A549 (cell line): ENCODE measurements at regions not wholly inside any gene's neighbourhood (a gene's known extent, or its start where the extent isn't known, plus 50 kb on each side); places are given as distances from the start of the nearest gene placed in this dataset.
A peak's percentile ranks its signal among the peaks of the same experiment; 100 is the strongest.

Source experiments
- ATAC-seq, 2 experiments: fragments of 200-7000 bp in 1 of 2; fragments of >200 bp in 1 of 2; cut with Nextera tagmentation in 1 of 2; cut with Tn5 transposase in 1 of 2; 3 replicates each; pipeline versions ENCODE4 v1.8.0 to v1.9.1; 2018 to 2020; ENCODE audit warnings: mild to moderate bottlenecking in 1 of 2, moderate library complexity in 1 of 2
- CTCF ChIA-PET: fragments of 300-600 bp; sonication (Branson Sonifier 250); formaldehyde crosslinking; extraction: SDS; loops from one replicate; lab custom pipeline; 2021; ENCODE audit warnings: antibody characterized with exemption, inconsistent platforms; lab: Yijun Ruan, JAX
- POLR2A ChIA-PET: fragments of 350-600 bp; formaldehyde crosslinking; extraction: SDS; loops from one replicate; lab custom pipeline; 2021; ENCODE audit warnings: antibody characterized with exemption, inconsistent platforms; lab: Yijun Ruan, JAX
- DNase-seq, 2 experiments: peaks; one replicate each; pipeline versions ENCODE4 v3.0.0 to v3.0.0-alpha.2; 2011 to 2016; ENCODE audit warnings: low read depth in 1 of 2, low spot score in 1 of 2
- FAIRE-seq: peaks from 2 replicates; lab custom pipeline; 2011; peaks lifted over from hg19 to GRCh38; lab: Jason Lieb, UNC
- H3K27ac ChIP-seq, 2 experiments: fragments of >200 bp; sonication (Bioruptor Twin); formaldehyde crosslinking; 3 replicates each; pipeline ENCODE4 v1.5.1; 2016 to 2017
- H3K4me1 ChIP-seq: fragments of >200 bp; sonication (Bioruptor Twin); formaldehyde crosslinking; 3 replicates; pipeline ENCODE4 v1.6.1; 2016
- H3K4me2 ChIP-seq: fragments of >200 bp; sonication (Bioruptor Twin); formaldehyde crosslinking; 3 replicates; pipeline ENCODE4 v1.6.1; 2016
- H3K4me3 ChIP-seq: fragments of >200 bp; sonication (Bioruptor Twin); formaldehyde crosslinking; 3 replicates; pipeline ENCODE4 v1.5.1; 2016
- H3K9me3 ChIP-seq: fragments of >200 bp; sonication (Bioruptor Twin); formaldehyde crosslinking; 3 replicates; pipeline ENCODE4 v1.6.1; 2016
- CBX2 ChIP-seq: fragments of 200-600 bp; sonication (generic); IDR thresholded peaks from 2 replicates; pipeline ENCODE4 v1.6.1; 2016; ENCODE audit warnings: low read depth, mild to moderate bottlenecking, borderline replicate concordance
- CHD4 ChIP-seq: fragments of 200-600 bp; sonication (generic); IDR thresholded peaks from 2 replicates; pipeline ENCODE4 v1.6.1; 2016; ENCODE audit warnings: antibody characterized with exemption, mild to moderate bottlenecking, borderline replicate concordance
- FOSL2 ChIP-seq, 2 experiments: fragments of 450-650 bp in 1 of 2; fragments of >200 bp in 1 of 2; sonication (Bioruptor Twin) in 1 of 2; formaldehyde crosslinking; IDR thresholded peaks; 2 replicates each; pipeline versions ENCODE4 v1.5.0 to v1.6.1; 2016 to 2020; ENCODE audit warnings: mild to moderate bottlenecking in 1 of 2, moderate library complexity in 1 of 2
- HEYL ChIP-seq: fragments of 250-450 bp; sonication (Bioruptor Pico); IDR thresholded peaks from 2 replicates; pipeline ENCODE4 v1.8.0; 2021; ENCODE audit warnings: mild to moderate bottlenecking, moderate library complexity
- HOXB5 ChIP-seq: fragments of 250-450 bp; sonication (Bioruptor Pico); IDR thresholded peaks from 2 replicates; pipeline ENCODE4 v1.5.0; 2020; ENCODE audit warnings: mild to moderate bottlenecking, moderate library complexity
- JUN ChIP-seq, 2 experiments: fragments of >200 bp; sonication (Bioruptor Twin); formaldehyde crosslinking; IDR thresholded peaks; 2 replicates in 1 of 2; 3 replicates in 1 of 2; pipeline ENCODE4 v1.6.1; 2016 to 2017
- KDM1A ChIP-seq: fragments of 200-600 bp; sonication (generic); IDR thresholded peaks from 2 replicates; pipeline ENCODE4 v1.6.1; 2016; ENCODE audit warnings: low read depth, mild to moderate bottlenecking
- MAFK ChIP-seq: fragments of 450-650 bp; IDR thresholded peaks from 2 replicates; pipeline ENCODE4 v1.6.1; 2014; ENCODE audit not compliant: partially characterized antibody
- MAZ ChIP-seq: fragments of 150-350 bp; IDR thresholded peaks from 2 replicates; pipeline ENCODE4 v1.6.1; 2014; ENCODE audit warnings: antibody characterized with exemption, low read depth, low read length, borderline replicate concordance
- MYC ChIP-seq: IDR thresholded peaks from 2 replicates; pipeline ENCODE4 v1.6.1; 2012; ENCODE audit warnings: mild to moderate bottlenecking, inconsistent platforms, low read length, improper control_type of control experiment, borderline replicate concordance
- NR3C1 ChIP-seq: fragments of >200 bp; sonication (Bioruptor Twin); formaldehyde crosslinking; IDR thresholded peaks from 3 replicates; pipeline ENCODE4 v1.6.1; 2017
- RFX5 ChIP-seq: fragments of 450-650 bp; IDR thresholded peaks from 2 replicates; pipeline ENCODE4 v1.7.1; 2014; ENCODE audit warnings: antibody characterized with exemption, mild to moderate bottlenecking, moderate library complexity
- TFCP2L1 ChIP-seq: fragments of 250-450 bp; sonication (Bioruptor Pico); IDR thresholded peaks from 2 replicates; pipeline ENCODE4 v1.5.0; 2021; ENCODE audit warnings: mild to moderate bottlenecking
- TP53 ChIP-seq: fragments of 250-450 bp; sonication (Bioruptor Pico); IDR thresholded peaks from 2 replicates; pipeline ENCODE4 v1.5.0; 2021; ENCODE audit warnings: mild to moderate bottlenecking, moderate library complexity
- ZC3H11A ChIP-seq: fragments of 450-650 bp; IDR thresholded peaks from 2 replicates; pipeline ENCODE4 v1.6.1; 2014; ENCODE audit warnings: antibody characterized with exemption, mild to moderate bottlenecking
- ZSCAN20 ChIP-seq: fragments of 250-450 bp; sonication (Bioruptor Pico); IDR thresholded peaks from 2 replicates; pipeline ENCODE4 v1.8.0; 2022; ENCODE audit warnings: mild to moderate bottlenecking, moderate library complexity
- WGBS: methylation state at CpG from one replicate; pipeline ENCODE4 v1.1.6; 2017; ENCODE audit errors: missing lambda C conversion rate; 5-methylcytosine and 5-hydroxymethylcytosine counted together
- TF ChIP-seq, protein P1 (sequence below): fragments of 150-350 bp; IDR thresholded peaks from 2 replicates; pipeline ENCODE4 v1.6.1; 2014; ENCODE audit warnings: low read depth, mild to moderate bottlenecking, low read length
- TF ChIP-seq, protein P2 (sequence below): fragments of >200 bp; sonication (Bioruptor Twin); formaldehyde crosslinking; IDR thresholded peaks from 3 replicates; pipeline ENCODE4 v1.6.1; 2016
- TF ChIP-seq, protein P3 (sequence below): fragments of 200-600 bp; sonication (generic); IDR thresholded peaks from 2 replicates; pipeline ENCODE4 v1.6.1; 2016; ENCODE audit warnings: antibody characterized with exemption, mild to moderate bottlenecking, moderate library complexity
- TF ChIP-seq, protein P4 (sequence below): fragments of >200 bp; sonication (Bioruptor Twin); formaldehyde crosslinking; IDR thresholded peaks from 3 replicates; pipeline ENCODE4 v1.5.1; 2016

GRCh38 chr22:48331691-48332220 lies 1495.9 kb downstream of the BRD1 start:
- no peak for TF ChIP-seq HEYL (CRISPR knock-in tag)
- ChIA-PET CTCF (no interaction called here), POLR2A (no interaction called here)
- H3K4me3 ChIP-seq: no peak overlapping the region
- no peak overlapping the region for H3K27ac ChIP-seq
- H3K4me2 ChIP-seq: no peak overlapping the region
- H3K4me1 ChIP-seq: peaks cover 14% of the 10 kb centered on the region; the same call in 2 of the 3 replicates
- DNase-seq (no peak), ATAC-seq (no peak), FAIRE-seq (no peak)
- 97% methylated on average over 10 of the region's 12 CpGs for WGBS
- no peaks in the 10 kb centered on the region for H3K9me3 ChIP-seq

GRCh38 chr22:48331266-48331665 lies 1496.4 kb downstream of the BRD1 start:
- H3K27ac ChIP-seq: 0 out of 6 replicates have a peak overlapping the region, but pooled peaks of 1 of the 2 experiments have one; percentile 13
- H3K4me2 ChIP-seq: no peak overlapping the region
- no peaks in the 10 kb centered on the region for H3K9me3 ChIP-seq
- WGBS: 97% methylated on average over 8 of the region's 9 CpGs
- TF ChIP-seq ZC3H11A (no peak), FOSL2 (IDR thresholded peaks at IDR 0.05) (no peak), FOSL2 (CRISPR knock-in tag; IDR thresholded peaks at IDR 0.05) (no peak), JUN (IDR thresholded peaks at IDR 0.05) (no peak), MAZ (no peak), MYC (no peak)
- TF ChIP-seq, protein P1, sequence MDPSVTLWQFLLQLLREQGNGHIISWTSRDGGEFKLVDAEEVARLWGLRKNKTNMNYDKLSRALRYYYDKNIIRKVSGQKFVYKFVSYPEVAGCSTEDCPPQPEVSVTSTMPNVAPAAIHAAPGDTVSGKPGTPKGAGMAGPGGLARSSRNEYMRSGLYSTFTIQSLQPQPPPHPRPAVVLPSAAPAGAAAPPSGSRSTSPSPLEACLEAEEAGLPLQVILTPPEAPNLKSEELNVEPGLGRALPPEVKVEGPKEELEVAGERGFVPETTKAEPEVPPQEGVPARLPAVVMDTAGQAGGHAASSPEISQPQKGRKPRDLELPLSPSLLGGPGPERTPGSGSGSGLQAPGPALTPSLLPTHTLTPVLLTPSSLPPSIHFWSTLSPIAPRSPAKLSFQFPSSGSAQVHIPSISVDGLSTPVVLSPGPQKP: no peak
- H3K4me1 ChIP-seq: peaks cover 12% of the 10 kb centered on the region; the same call in 2 of the 3 replicates
- FAIRE-seq (no peak), ATAC-seq (no peak), DNase-seq (no peak)
- ChIA-PET CTCF (no interaction called here), POLR2A (no interaction called here)
- H3K4me3 ChIP-seq: no peak overlapping the region

DNA sequence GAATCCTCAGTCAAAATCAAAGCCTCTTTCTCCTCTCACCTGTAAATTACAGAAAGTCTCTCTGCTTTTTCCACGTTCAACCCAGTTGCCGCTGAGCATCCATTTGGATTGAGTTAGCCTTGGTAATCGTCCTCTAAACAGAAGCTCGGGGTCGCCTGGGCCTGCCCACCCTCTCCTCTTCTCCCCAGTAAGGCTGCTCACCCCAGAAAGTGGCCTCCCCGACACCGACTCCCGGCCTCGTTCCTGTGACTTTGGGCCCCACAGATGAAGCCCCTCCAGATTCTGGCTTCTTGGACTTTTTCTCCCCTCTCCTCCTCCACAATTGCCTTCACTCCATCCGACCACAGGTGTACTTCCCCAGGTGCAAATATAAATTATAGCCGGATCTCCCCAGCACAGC lies 1500.0 kb downstream of the BRD1 start:
- Histone ChIP-seq H3K4me1 (no peaks in the 10 kb centered on the region), H3K9me3 (no peaks in the 10 kb centered on the region), H3K4me2 (no peak overlapping the region), H3K4me3 (no peak overlapping the region), H3K27ac (no peak overlapping the region)
- POLR2A ChIA-PET: no interaction called here
- ATAC-seq: no peak
- WGBS: 88% methylated on average over 11 of the region's 11 CpGs
- CTCF ChIA-PET: no interaction called here
- no peak for FAIRE-seq
- no peak for DNase-seq
- no peak for TF ChIP-seq RFX5
- no peak for TF ChIP-seq ZC3H11A
- no peak for TF ChIP-seq KDM1A
- TF ChIP-seq TFCP2L1 (CRISPR knock-in tag): no peak
- no peak for TF ChIP-seq CHD4
- TF ChIP-seq MYC: no peak
- TF ChIP-seq, protein P2, sequence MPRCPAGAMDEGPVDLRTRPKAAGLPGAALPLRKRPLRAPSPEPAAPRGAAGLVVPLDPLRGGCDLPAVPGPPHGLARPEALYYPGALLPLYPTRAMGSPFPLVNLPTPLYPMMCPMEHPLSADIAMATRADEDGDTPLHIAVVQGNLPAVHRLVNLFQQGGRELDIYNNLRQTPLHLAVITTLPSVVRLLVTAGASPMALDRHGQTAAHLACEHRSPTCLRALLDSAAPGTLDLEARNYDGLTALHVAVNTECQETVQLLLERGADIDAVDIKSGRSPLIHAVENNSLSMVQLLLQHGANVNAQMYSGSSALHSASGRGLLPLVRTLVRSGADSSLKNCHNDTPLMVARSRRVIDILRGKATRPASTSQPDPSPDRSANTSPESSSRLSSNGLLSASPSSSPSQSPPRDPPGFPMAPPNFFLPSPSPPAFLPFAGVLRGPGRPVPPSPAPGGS: no peak
- no peak for TF ChIP-seq NR3C1
- no peak for TF ChIP-seq CBX2
- TF ChIP-seq, protein P3, sequence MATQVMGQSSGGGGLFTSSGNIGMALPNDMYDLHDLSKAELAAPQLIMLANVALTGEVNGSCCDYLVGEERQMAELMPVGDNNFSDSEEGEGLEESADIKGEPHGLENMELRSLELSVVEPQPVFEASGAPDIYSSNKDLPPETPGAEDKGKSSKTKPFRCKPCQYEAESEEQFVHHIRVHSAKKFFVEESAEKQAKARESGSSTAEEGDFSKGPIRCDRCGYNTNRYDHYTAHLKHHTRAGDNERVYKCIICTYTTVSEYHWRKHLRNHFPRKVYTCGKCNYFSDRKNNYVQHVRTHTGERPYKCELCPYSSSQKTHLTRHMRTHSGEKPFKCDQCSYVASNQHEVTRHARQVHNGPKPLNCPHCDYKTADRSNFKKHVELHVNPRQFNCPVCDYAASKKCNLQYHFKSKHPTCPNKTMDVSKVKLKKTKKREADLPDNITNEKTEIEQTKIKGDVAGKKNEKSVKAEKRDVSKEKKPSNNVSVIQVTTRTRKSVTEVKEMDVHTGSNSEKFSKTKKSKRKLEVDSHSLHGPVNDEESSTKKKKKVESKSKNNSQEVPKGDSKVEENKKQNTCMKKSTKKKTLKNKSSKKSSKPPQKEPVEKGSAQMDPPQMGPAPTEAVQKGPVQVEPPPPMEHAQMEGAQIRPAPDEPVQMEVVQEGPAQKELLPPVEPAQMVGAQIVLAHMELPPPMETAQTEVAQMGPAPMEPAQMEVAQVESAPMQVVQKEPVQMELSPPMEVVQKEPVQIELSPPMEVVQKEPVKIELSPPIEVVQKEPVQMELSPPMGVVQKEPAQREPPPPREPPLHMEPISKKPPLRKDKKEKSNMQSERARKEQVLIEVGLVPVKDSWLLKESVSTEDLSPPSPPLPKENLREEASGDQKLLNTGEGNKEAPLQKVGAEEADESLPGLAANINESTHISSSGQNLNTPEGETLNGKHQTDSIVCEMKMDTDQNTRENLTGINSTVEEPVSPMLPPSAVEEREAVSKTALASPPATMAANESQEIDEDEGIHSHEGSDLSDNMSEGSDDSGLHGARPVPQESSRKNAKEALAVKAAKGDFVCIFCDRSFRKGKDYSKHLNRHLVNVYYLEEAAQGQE: no peak
- no peak for TF ChIP-seq HOXB5 (CRISPR knock-in tag)
- no peak for TF ChIP-seq TP53 (CRISPR knock-in tag)
- TF ChIP-seq, protein P4, sequence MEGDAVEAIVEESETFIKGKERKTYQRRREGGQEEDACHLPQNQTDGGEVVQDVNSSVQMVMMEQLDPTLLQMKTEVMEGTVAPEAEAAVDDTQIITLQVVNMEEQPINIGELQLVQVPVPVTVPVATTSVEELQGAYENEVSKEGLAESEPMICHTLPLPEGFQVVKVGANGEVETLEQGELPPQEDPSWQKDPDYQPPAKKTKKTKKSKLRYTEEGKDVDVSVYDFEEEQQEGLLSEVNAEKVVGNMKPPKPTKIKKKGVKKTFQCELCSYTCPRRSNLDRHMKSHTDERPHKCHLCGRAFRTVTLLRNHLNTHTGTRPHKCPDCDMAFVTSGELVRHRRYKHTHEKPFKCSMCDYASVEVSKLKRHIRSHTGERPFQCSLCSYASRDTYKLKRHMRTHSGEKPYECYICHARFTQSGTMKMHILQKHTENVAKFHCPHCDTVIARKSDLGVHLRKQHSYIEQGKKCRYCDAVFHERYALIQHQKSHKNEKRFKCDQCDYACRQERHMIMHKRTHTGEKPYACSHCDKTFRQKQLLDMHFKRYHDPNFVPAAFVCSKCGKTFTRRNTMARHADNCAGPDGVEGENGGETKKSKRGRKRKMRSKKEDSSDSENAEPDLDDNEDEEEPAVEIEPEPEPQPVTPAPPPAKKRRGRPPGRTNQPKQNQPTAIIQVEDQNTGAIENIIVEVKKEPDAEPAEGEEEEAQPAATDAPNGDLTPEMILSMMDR: no peak
- TF ChIP-seq MAZ: no peak
- TF ChIP-seq MAFK: no peak
- TF ChIP-seq ZSCAN20 (CRISPR knock-in tag): no peak
- no peak for TF ChIP-seq FOSL2 (IDR thresholded peaks at IDR 0.05)
- no peak for TF ChIP-seq FOSL2 (CRISPR knock-in tag; IDR thresholded peaks at IDR 0.05)
- TF ChIP-seq, all 56 proteins: peak for 0
